ENCODE measurements at regions not wholly inside any gene's neighbourhood (a gene's known extent, or its start where the extent isn't known, plus 50 kb on each side); places are given as distances from the start of the nearest gene placed in this dataset.

DNA sequence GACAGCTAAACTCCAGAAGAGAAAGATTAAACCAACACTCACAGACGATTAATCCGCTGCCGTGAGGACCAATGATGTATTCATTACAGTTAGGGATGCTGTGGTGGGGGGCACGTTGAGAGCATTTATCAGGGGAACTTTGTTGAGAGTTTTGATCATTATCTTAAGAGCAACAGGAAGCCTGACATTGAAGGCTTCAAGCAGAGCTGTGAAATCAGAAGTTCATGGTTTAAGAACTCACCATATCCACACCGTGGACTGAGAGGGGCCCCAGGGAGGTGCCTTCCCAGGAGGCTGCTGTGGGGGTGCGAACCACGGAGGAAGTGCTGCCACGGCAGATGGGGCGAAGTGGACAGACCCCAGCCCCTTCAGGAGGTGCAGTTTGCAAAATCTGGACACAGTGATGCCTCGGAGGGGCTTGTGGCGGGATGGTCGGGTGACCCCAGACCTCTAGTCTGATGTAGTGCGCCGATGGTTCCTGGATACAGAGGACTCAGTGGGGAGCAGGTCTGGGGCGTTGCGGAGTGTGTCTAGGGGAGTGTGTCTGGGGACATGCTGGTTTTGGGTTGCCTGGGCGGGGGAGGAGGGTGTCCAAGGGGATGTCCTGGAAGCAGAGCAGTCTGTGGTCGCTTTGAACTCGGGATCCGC is 73.0 kb downstream of the DIO3 start:
- TF ChIP-seq POLR2AphosphoS5 (IDR thresholded peaks at IDR 0.05; ENCODE audit: low read depth, low read length) (no peak), SIN3A (IDR thresholded peaks at IDR 0.05; ENCODE audit: borderline replicate concordance, insufficient read depth, low read length) (no peak), FOXP2 (optimal IDR thresholded peaks at IDR 0.05; ENCODE audit: borderline replicate concordance, extremely low read depth, extremely low read length, insufficient read depth) (no peak), TAF1 (IDR thresholded peaks at IDR 0.05; ENCODE audit: borderline replicate concordance, insufficient read depth, low read length) (no peak)
- TF ChIP-seq, protein P1, sequence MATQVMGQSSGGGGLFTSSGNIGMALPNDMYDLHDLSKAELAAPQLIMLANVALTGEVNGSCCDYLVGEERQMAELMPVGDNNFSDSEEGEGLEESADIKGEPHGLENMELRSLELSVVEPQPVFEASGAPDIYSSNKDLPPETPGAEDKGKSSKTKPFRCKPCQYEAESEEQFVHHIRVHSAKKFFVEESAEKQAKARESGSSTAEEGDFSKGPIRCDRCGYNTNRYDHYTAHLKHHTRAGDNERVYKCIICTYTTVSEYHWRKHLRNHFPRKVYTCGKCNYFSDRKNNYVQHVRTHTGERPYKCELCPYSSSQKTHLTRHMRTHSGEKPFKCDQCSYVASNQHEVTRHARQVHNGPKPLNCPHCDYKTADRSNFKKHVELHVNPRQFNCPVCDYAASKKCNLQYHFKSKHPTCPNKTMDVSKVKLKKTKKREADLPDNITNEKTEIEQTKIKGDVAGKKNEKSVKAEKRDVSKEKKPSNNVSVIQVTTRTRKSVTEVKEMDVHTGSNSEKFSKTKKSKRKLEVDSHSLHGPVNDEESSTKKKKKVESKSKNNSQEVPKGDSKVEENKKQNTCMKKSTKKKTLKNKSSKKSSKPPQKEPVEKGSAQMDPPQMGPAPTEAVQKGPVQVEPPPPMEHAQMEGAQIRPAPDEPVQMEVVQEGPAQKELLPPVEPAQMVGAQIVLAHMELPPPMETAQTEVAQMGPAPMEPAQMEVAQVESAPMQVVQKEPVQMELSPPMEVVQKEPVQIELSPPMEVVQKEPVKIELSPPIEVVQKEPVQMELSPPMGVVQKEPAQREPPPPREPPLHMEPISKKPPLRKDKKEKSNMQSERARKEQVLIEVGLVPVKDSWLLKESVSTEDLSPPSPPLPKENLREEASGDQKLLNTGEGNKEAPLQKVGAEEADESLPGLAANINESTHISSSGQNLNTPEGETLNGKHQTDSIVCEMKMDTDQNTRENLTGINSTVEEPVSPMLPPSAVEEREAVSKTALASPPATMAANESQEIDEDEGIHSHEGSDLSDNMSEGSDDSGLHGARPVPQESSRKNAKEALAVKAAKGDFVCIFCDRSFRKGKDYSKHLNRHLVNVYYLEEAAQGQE (IDR thresholded peaks at IDR 0.05; ENCODE audit: insufficient read depth in 1 of 2, low read depth in 2 of 2, low read length in 2 of 2): no peak

DNA sequence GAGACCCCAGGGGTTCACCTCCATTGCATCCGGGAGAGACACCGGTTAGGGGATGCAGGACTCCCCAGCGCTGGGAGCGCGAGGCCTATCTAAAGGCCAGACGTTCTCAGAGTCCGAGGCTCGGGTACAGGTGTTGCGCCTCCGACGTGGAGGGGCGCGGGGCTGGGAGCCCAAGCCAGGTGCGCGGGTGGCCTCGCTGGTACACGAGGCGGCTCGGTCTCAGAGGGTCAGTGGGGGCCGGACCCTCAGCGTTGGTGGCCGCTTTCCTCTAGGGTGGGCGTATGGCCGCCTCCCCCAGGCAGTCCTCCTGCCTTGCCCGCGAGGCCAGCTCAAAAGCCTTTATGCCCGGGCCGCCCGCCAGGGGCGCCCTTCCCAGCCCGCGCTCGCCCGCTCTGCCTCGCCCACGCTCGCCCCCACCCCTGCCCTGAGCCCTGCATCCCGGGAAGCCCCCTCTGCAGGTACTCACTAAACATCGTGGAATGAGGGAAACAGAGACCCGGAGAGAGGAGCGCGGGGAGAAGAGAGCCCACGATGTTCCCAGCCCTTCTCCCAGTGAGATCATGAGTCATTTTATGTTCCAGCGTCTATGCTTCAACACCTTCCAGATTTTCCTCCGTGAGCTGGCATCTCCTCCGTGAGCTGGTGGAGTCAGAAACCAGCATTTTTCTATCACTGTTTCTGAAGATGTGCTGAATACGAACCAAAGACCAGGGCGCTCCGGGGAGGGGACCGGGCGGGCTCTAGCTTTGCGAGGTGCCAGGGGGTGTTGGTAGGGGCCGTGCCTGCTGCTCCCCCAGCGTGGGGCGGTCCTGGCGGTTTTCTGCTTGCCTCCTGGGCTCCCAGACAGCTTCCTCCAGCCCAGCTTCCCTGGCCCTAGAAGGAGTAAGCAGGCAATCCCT is 73.8 kb downstream of the DIO3 start:
- TF ChIP-seq, protein P1 (IDR thresholded peaks at IDR 0.05; ENCODE audit: insufficient read depth in 1 of 2, low read depth in 2 of 2, low read length in 2 of 2): no peak
- TF ChIP-seq FOXP2 (optimal IDR thresholded peaks at IDR 0.05; ENCODE audit: borderline replicate concordance, extremely low read depth, extremely low read length, insufficient read depth) (no peak), TAF1 (IDR thresholded peaks at IDR 0.05; ENCODE audit: borderline replicate concordance, insufficient read depth, low read length) (no peak), POLR2AphosphoS5 (IDR thresholded peaks at IDR 0.05; ENCODE audit: low read depth, low read length) (no peak), SIN3A (IDR thresholded peaks at IDR 0.05; ENCODE audit: borderline replicate concordance, insufficient read depth, low read length) (no peak)

DNA sequence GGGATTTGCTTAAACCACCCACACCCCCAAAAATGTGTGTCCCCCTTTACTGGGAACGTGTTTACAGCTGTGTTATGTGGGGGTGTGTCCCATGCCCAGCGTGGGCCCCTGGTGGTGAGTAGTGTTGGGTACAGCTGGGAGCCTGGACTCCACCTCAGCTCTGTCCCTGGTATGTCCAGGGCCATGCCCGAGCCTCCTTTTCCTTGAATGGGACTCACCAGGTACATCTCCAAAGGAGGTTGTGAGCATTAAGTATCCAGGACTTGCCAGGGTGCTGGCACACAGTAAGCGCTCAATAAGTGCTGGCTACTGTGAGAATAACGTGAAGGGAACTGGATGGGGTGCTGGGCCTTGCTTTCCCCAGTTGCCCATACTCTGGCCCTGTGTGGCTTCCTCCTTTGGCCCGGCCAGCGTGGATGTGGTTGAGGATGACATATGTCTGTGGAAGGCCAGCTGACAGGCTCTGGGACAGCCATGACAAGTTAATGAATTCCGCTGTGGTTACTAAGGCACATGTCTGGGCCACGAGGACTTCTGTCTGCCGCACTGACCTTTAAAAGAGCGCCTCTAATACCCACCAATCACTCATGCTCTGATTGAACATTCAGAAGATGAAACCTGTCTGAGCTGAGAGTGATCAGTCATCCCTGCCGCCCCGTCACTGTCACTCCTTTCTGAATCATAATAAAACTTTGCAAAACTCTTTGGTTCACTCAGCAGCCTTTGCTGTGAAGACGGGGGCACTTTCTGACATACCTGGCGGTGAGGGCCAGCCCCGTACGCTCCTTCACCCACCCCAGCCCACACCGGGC is 74.7 kb downstream of the DIO3 start:
- no peak for TF ChIP-seq POLR2AphosphoS5 (IDR thresholded peaks at IDR 0.05; ENCODE audit: low read depth, low read length)
- no peak for TF ChIP-seq SIN3A (IDR thresholded peaks at IDR 0.05; ENCODE audit: borderline replicate concordance, insufficient read depth, low read length)
- TF ChIP-seq TAF1 (IDR thresholded peaks at IDR 0.05; ENCODE audit: borderline replicate concordance, insufficient read depth, low read length): no peak
- TF ChIP-seq FOXP2 (optimal IDR thresholded peaks at IDR 0.05; ENCODE audit: borderline replicate concordance, extremely low read depth, extremely low read length, insufficient read depth): no peak
- TF ChIP-seq, protein P1 (IDR thresholded peaks at IDR 0.05; ENCODE audit: insufficient read depth in 1 of 2, low read depth in 2 of 2, low read length in 2 of 2): no peak

DNA sequence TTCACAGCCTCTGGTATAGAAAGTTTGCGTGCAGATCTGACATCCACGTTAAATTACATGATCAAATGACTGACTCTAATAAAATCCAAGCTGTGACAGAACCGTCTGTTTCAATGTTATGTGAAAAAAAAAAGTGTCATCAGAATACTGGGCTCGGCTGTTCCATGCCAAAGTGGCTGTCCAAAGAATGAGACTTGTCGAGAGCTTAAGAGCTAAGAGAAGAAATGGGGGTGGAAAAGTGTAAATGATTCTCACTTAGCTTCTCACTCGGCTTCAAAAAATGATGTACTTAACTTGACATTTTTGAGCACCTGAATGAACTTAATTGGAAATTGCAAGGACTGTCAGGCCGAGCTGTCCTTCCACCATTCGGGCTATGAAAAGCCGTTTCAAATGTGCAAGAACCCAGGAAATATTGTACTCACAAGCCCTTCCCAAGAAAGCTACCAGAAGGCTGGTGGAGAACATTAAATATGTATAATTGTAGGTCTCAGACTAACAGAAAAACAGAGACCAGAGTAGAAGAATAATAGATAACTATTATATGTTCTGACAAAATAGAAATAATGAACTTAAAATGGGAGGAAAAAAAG is 78.0 kb downstream of the DIO3 start:
- TF ChIP-seq, protein P1 (IDR thresholded peaks at IDR 0.05; ENCODE audit: insufficient read depth in 1 of 2, low read depth in 2 of 2, low read length in 2 of 2): no peak
- TF ChIP-seq TAF1 (IDR thresholded peaks at IDR 0.05; ENCODE audit: borderline replicate concordance, insufficient read depth, low read length) (no peak), FOXP2 (optimal IDR thresholded peaks at IDR 0.05; ENCODE audit: borderline replicate concordance, extremely low read depth, extremely low read length, insufficient read depth) (no peak), POLR2AphosphoS5 (IDR thresholded peaks at IDR 0.05; ENCODE audit: low read depth, low read length) (no peak), SIN3A (IDR thresholded peaks at IDR 0.05; ENCODE audit: borderline replicate concordance, insufficient read depth, low read length) (no peak)
